C4-2B (cell line): ENCODE measurements at regions not wholly inside any gene's neighbourhood (a gene's known extent, or its start where the extent isn't known, plus 50 kb on each side); places are given as distances from the start of the nearest gene placed in this dataset.
A peak's percentile ranks its signal among the peaks of the same experiment; 100 is the strongest.

Source experiments
- CTCF ChIP-seq: fragments of 450-650 bp; conservative IDR thresholded peaks from 2 replicates; pipeline ENCODE4 v1.5.1; 2017; ENCODE audit warnings: mild to moderate bottlenecking
- ZFX ChIP-seq: fragments of 450-650 bp; IDR thresholded peaks from 2 replicates; pipeline ENCODE4 v1.6.1; 2017

GRCh38 chr10:30241422-30242110 lies 107.5 kb downstream of the MTPAP start:
- TF ChIP-seq CTCF, result peak; percentile 65
- no peak for TF ChIP-seq ZFX
